Nephron progenitor cell (in vitro differentiated cells): ENCODE measurements at regions not wholly inside any gene's neighbourhood (a gene's known extent, or its start where the extent isn't known, plus 50 kb on each side); places are given as distances from the start of the nearest gene placed in this dataset.

ENCODE experiments used
- DNase-seq: peaks from one replicate; pipeline ENCODE4 v3.0.0; 2021
- H3K27ac Mint-ChIP-seq: 2 replicates; pipeline ENCODE4 v1.8.0; 2021; ENCODE audit warnings: mild to moderate bottlenecking, moderate library complexity, mixed read lengths
- H3K27me3 Mint-ChIP-seq: 2 replicates; pipeline ENCODE4 v1.8.0; 2021; ENCODE audit warnings: mild to moderate bottlenecking, low read depth, mixed read lengths; ENCODE audit not compliant: poor library complexity
- H3K36me3 Mint-ChIP-seq: 2 replicates; pipeline ENCODE4 v1.8.0; 2021; ENCODE audit warnings: low read depth, mixed read lengths
- H3K4me1 Mint-ChIP-seq: 2 replicates; pipeline ENCODE4 v1.8.0; 2021; ENCODE audit warnings: mixed read lengths
- H3K4me3 Mint-ChIP-seq: 2 replicates; pipeline ENCODE4 v1.8.0; 2021; ENCODE audit warnings: mild to moderate bottlenecking, moderate library complexity, mixed read lengths
- H3K9me3 Mint-ChIP-seq: 2 replicates; pipeline ENCODE4 v1.8.0; 2021; ENCODE audit warnings: mild to moderate bottlenecking, moderate library complexity, mixed read lengths
- CTCF ChIP-seq: fragments of 200-600 bp; sonication (generic); IDR thresholded peaks from 2 replicates; pipeline ENCODE4 v1.5.0; 2021; ENCODE audit warnings: antibody characterized with exemption

- Mint-ChIP-seq H3K9me3 (no peaks in the 10 kb centered on the region), H3K27me3 (peaks cover 7% of the 10 kb centered on the region), H3K4me1 (no peaks in the 10 kb centered on the region), H3K4me3 (no peak overlapping the region), H3K36me3 (no peaks in the 10 kb centered on the region), H3K27ac (no peak overlapping the region)
- no peak for TF ChIP-seq CTCF
- DNase-seq: no peak
Measured at GRCh38 chr16:26374279-26374925, 682.6 kb downstream of the HS3ST4 start.

GRCh38 chr16:26382586-26382985, 684.1 kb upstream of the C16orf82 start:
- Mint-ChIP-seq H3K4me1 (peaks cover 17% of the 10 kb centered on the region), H3K4me3 (no peak overlapping the region), H3K27ac (no peak overlapping the region), H3K9me3 (no peaks in the 10 kb centered on the region), H3K36me3 (no peaks in the 10 kb centered on the region), H3K27me3 (peaks cover under 1% of the 10 kb centered on the region)
- DNase-seq: no peak
- TF ChIP-seq CTCF: no peak

GRCh38 chr16:26386096-26386495, 680.6 kb upstream of the C16orf82 start:
- H3K9me3 Mint-ChIP-seq: no peaks in the 10 kb centered on the region
- H3K36me3 Mint-ChIP-seq: no peaks in the 10 kb centered on the region
- no peak overlapping the region for H3K27ac Mint-ChIP-seq
- H3K4me3 Mint-ChIP-seq: no peak overlapping the region
- TF ChIP-seq CTCF: no peak
- no peak for DNase-seq
- peaks cover 17% of the 10 kb centered on the region for H3K4me1 Mint-ChIP-seq
- H3K27me3 Mint-ChIP-seq: no peaks in the 10 kb centered on the region

- Mint-ChIP-seq H3K4me3 (no peak overlapping the region), H3K4me1 (no peaks in the 10 kb centered on the region), H3K36me3 (no peaks in the 10 kb centered on the region), H3K27me3 (peaks cover 5% of the 10 kb centered on the region), H3K9me3 (no peaks in the 10 kb centered on the region), H3K27ac (no peak overlapping the region)
- no peak for DNase-seq
- TF ChIP-seq CTCF: no peak
Measured at GRCh38 chr16:26391833-26392232, 674.9 kb upstream of the C16orf82 start.

GRCh38 chr16:26394409-26394808, 672.3 kb upstream of the C16orf82 start:
- no peak overlapping the region for H3K27ac Mint-ChIP-seq
- no peak overlapping the region for H3K4me3 Mint-ChIP-seq
- no peaks in the 10 kb centered on the region for H3K36me3 Mint-ChIP-seq
- H3K4me1 Mint-ChIP-seq: no peaks in the 10 kb centered on the region
- TF ChIP-seq CTCF: no peak
- no peak for DNase-seq
- peaks cover 5% of the 10 kb centered on the region for H3K27me3 Mint-ChIP-seq
- H3K9me3 Mint-ChIP-seq: no peaks in the 10 kb centered on the region

- Mint-ChIP-seq H3K27ac (no peak overlapping the region), H3K27me3 (peaks cover 8% of the 10 kb centered on the region), H3K36me3 (no peaks in the 10 kb centered on the region), H3K4me1 (no peaks in the 10 kb centered on the region), H3K4me3 (no peak overlapping the region), H3K9me3 (no peaks in the 10 kb centered on the region)
- TF ChIP-seq CTCF: no peak
- DNase-seq: no peak
Measured at GRCh38 chr16:26395700-26396099, 671.0 kb upstream of the C16orf82 start.
